Loucy (cell line): ENCODE measurements at regions not wholly inside any gene's neighbourhood (a gene's known extent, or its start where the extent isn't known, plus 50 kb on each side); places are given as distances from the start of the nearest gene placed in this dataset.

Experiments used
- H2AFZ ChIP-seq: fragments of 200-600 bp; sonication (generic); 2 replicates; pipeline ENCODE4 v1.6.0; 2016; ENCODE audit warnings: antibody characterized with exemption, mild to moderate bottlenecking, low read length, moderate library complexity
- H3F3A ChIP-seq: fragments of 200-600 bp; 2 replicates; pipeline ENCODE4 v1.6.0; 2016; ENCODE audit warnings: antibody characterized with exemption, low read depth, mild to moderate bottlenecking
- H3K27me3 ChIP-seq: fragments of 200-600 bp; sonication (generic); 2 replicates; pipeline ENCODE4 v1.6.1; 2014; ENCODE audit warnings: low read length, mild to moderate bottlenecking; ENCODE audit not compliant: insufficient read depth, poor library complexity, severe bottlenecking
- H3K36me3 ChIP-seq: fragments of 200-600 bp; sonication (generic); 2 replicates; pipeline ENCODE4 v1.6.1; 2016; ENCODE audit warnings: low read length; ENCODE audit not compliant: insufficient read depth
- H3K4me1 ChIP-seq: fragments of 200-600 bp; sonication (generic); 2 replicates; pipeline ENCODE4 v1.5.1; 2014; ENCODE audit warnings: low read length, mild to moderate bottlenecking; ENCODE audit not compliant: insufficient read depth, poor library complexity, severe bottlenecking
- H3K4me2 ChIP-seq: fragments of 200-600 bp; sonication (generic); 2 replicates; pipeline ENCODE4 v1.6.0; 2014; ENCODE audit warnings: antibody characterized with exemption, low read length, low read depth, mild to moderate bottlenecking; ENCODE audit not compliant: poor library complexity, severe bottlenecking
- H3K4me3 ChIP-seq: fragments of 200-600 bp; sonication (generic); 2 replicates; pipeline ENCODE4 v1.5.1; 2014; ENCODE audit warnings: low read length, mild to moderate bottlenecking, mixed read lengths; ENCODE audit not compliant: poor library complexity, severe bottlenecking
- H3K79me2 ChIP-seq: fragments of 200-600 bp; sonication (generic); 2 replicates; pipeline ENCODE4 v1.6.1; 2014; ENCODE audit warnings: low read length; ENCODE audit not compliant: insufficient read depth
- H3K9ac ChIP-seq: fragments of 200-600 bp; sonication (generic); 2 replicates; pipeline ENCODE4 v1.6.0; 2014; ENCODE audit warnings: mild to moderate bottlenecking, low read depth, low read length, moderate library complexity; ENCODE audit not compliant: poor library complexity, severe bottlenecking
- H3K9me2 ChIP-seq: fragments of 200-600 bp; sonication (generic); replicated peaks from 2 replicates; pipeline ENCODE4 v1.6.1; 2016; ENCODE audit warnings: low read depth, low read length, mixed read lengths
- H3K9me3 ChIP-seq: fragments of 200-600 bp; sonication (generic); 2 replicates; pipeline ENCODE4 v1.6.1; 2014; ENCODE audit warnings: mild to moderate bottlenecking, antibody characterized with exemption, low read length, low read depth; ENCODE audit not compliant: insufficient read depth
- H4K20me1 ChIP-seq: fragments of 200-600 bp; sonication (generic); 2 replicates; pipeline ENCODE4 v1.6.0; 2014; ENCODE audit warnings: antibody characterized with exemption, low read length, mild to moderate bottlenecking; ENCODE audit not compliant: insufficient read depth, poor library complexity, severe bottlenecking
- CTCF ChIP-seq: fragments of 200-600 bp; sonication (generic); conservative IDR thresholded peaks from 2 replicates; pipeline ENCODE4 v1.5.1; 2014; ENCODE audit warnings: mild to moderate bottlenecking, antibody characterized with exemption, low read length
- EZH2phosphoT487 ChIP-seq: fragments of 200-600 bp; IDR thresholded peaks from 2 replicates; pipeline ENCODE4 v1.6.1; 2018; ENCODE audit warnings: antibody characterized with exemption, mild to moderate bottlenecking, moderate library complexity, borderline replicate concordance

GRCh38 chr5:167594750-167595149 lies 696.7 kb upstream of the WWC1 start:
- TF ChIP-seq EZH2phosphoT487 (no peak), CTCF (no peak)
- Histone ChIP-seq H3K4me2 (no peak overlapping the region), H3K27me3 (no peaks in the 10 kb centered on the region), H4K20me1 (no peaks in the 10 kb centered on the region), H3K9ac (no peak overlapping the region), H3K4me3 (no peak overlapping the region), H3F3A (no peaks in the 10 kb centered on the region), H3K36me3 (no peaks in the 10 kb centered on the region), H3K79me2 (no peaks in the 10 kb centered on the region), H3K4me1 (no peaks in the 10 kb centered on the region), H3K9me3 (no peaks in the 10 kb centered on the region), H2AFZ (no peak overlapping the region), H3K9me2 (no peaks in the 10 kb centered on the region)

GRCh38 chr5:167595196-167595595 lies 696.2 kb upstream of the WWC1 start:
- no peak overlapping the region for H3K4me2 ChIP-seq
- no peaks in the 10 kb centered on the region for H3K4me1 ChIP-seq
- H3K4me3 ChIP-seq, result no peak overlapping the region
- no peaks in the 10 kb centered on the region for H3F3A ChIP-seq
- H4K20me1 ChIP-seq, result no peaks in the 10 kb centered on the region
- TF ChIP-seq EZH2phosphoT487, result no peak
- TF ChIP-seq CTCF, result no peak
- H2AFZ ChIP-seq, result no peak overlapping the region
- no peaks in the 10 kb centered on the region for H3K9me3 ChIP-seq
- no peaks in the 10 kb centered on the region for H3K79me2 ChIP-seq
- H3K9ac ChIP-seq, result no peak overlapping the region
- H3K9me2 ChIP-seq, result no peaks in the 10 kb centered on the region
- no peaks in the 10 kb centered on the region for H3K27me3 ChIP-seq
- H3K36me3 ChIP-seq, result no peaks in the 10 kb centered on the region

- no peaks in the 10 kb centered on the region for H3F3A ChIP-seq
- H3K9me3 ChIP-seq, result no peaks in the 10 kb centered on the region
- H3K4me3 ChIP-seq, result no peak overlapping the region
- no peak for TF ChIP-seq EZH2phosphoT487
- no peaks in the 10 kb centered on the region for H3K27me3 ChIP-seq
- no peaks in the 10 kb centered on the region for H3K36me3 ChIP-seq
- no peak overlapping the region for H3K4me2 ChIP-seq
- H3K9ac ChIP-seq, result no peak overlapping the region
- H2AFZ ChIP-seq, result no peak overlapping the region
- no peaks in the 10 kb centered on the region for H3K4me1 ChIP-seq
- no peaks in the 10 kb centered on the region for H4K20me1 ChIP-seq
- H3K79me2 ChIP-seq, result no peaks in the 10 kb centered on the region
- H3K9me2 ChIP-seq, result no peaks in the 10 kb centered on the region
Measured at GRCh38 chr5:167598166-167598565, 693.3 kb upstream of the WWC1 start.

DNA sequence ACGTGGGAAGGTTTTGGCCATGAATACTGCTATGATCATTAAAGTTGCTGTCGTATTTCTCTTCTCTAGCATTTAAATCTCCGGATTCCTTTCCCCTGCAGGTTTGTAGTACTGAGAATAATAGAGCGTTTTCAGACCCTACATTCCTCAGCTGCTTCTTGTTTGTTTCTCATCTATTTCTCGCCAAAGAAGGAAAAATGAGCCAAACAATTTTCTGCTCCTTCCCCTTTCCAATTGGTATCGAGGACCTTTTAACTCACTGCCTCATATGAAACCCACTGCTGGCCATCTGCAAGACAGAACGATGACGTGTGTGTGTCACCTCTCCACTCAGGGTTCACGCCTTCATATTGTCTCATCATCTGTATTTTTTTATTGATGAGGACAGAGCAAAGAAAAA lies 689.4 kb upstream of the WWC1 start:
- Histone ChIP-seq H3K9me2 (no peaks in the 10 kb centered on the region), H3K36me3 (no peaks in the 10 kb centered on the region), H3K4me3 (no peak overlapping the region), H3K4me1 (no peaks in the 10 kb centered on the region), H3K4me2 (no peak overlapping the region), H3K9me3 (no peaks in the 10 kb centered on the region), H3K9ac (no peak overlapping the region), H4K20me1 (no peaks in the 10 kb centered on the region), H3F3A (no peaks in the 10 kb centered on the region), H2AFZ (no peak overlapping the region), H3K27me3 (no peaks in the 10 kb centered on the region), H3K79me2 (no peaks in the 10 kb centered on the region)
- TF ChIP-seq EZH2phosphoT487, result no peak
- TF ChIP-seq CTCF, result no peak
